K562 (cell line): ENCODE measurements at regions not wholly inside any gene's neighbourhood (a gene's known extent, or its start where the extent isn't known, plus 50 kb on each side); places are given as distances from the start of the nearest gene placed in this dataset.

Experiments used
- ATAC-seq: fragments of 200-7000 bp; cut with Tn5 transposase; 3 replicates; pipeline ENCODE4 v1.9.1; 2020; ENCODE audit warnings: moderate library complexity
- BruUV-seq: library from RNA; stranded (reverse); fragments of 400-500 nt; replicated peaks from 2 replicates; lab custom pipeline; 2021; lab: Mats Ljungman, UMichigan
- CTCF ChIA-PET: fragments of 300-600 bp; formaldehyde crosslinking; extraction: SDS; loops from one replicate; lab custom pipeline; 2021; ENCODE audit warnings: low intra/inter-chr PET ratio; lab: Yijun Ruan, JAX
- POLR2A ChIA-PET: fragments of 300-600, 350-650 bp; sonication (Branson Sonifier 250); formaldehyde crosslinking; extraction: SDS; loops from one replicate; lab custom pipeline; 2021; ENCODE audit warnings: antibody characterized with exemption, inconsistent platforms; lab: Yijun Ruan, JAX
- DNase-seq, 4 experiments: peaks; one replicate each; pipeline versions ENCODE4 v3.0.0 to v3.0.0-alpha.2; 2011 to 2018; ENCODE audit warnings: low spot score in 3 of 4, mixed read lengths in 3 of 4; ENCODE audit errors: extremely low read depth in 1 of 4
- FAIRE-seq: peaks from 2 replicates; lab custom pipeline; 2011; peaks lifted over from hg19 to GRCh38; lab: Jason Lieb, UNC
- H2AFZ ChIP-seq: 2 replicates; pipeline ENCODE4 v1.6.0; 2011; ENCODE audit warnings: low read depth, low read length, control low read depth, inconsistent platforms
- H3K27ac ChIP-seq: fragments of 200-600 bp; 3 replicates; pipeline ENCODE4 v1.8.0; 2011; ENCODE audit warnings: low read depth, mild to moderate bottlenecking, control low read depth, inconsistent platforms, low read length, moderate library complexity, mixed read lengths; ENCODE audit errors: extremely low read depth
- H3K27me3 ChIP-seq, 2 experiments: fragments of 300-600 bp in 1 of 2; 2 replicates in 1 of 2; 3 replicates in 1 of 2; pipeline versions ENCODE4 v1.6.0 to v1.8.0; 2011; ENCODE audit warnings: inconsistent platforms in 2 of 2, low read length in 2 of 2, mild to moderate bottlenecking in 1 of 2, mixed read lengths in 1 of 2, moderate library complexity in 1 of 2; ENCODE audit not compliant: control insufficient read depth in 2 of 2, insufficient read depth in 2 of 2
- H3K36me3 ChIP-seq: fragments of 300-600 bp; 3 replicates; pipeline ENCODE4 v1.8.0; 2011; ENCODE audit warnings: mild to moderate bottlenecking, low read length, inconsistent platforms; ENCODE audit not compliant: control insufficient read depth, insufficient read depth
- H3K4me1 ChIP-seq, 2 experiments: fragments of 200-600 bp in 1 of 2; replicated peaks in 1 of 2; 2 replicates in 1 of 2; 3 replicates in 1 of 2; pipeline versions ENCODE4 v1.5.1 to v1.8.0; 2011; ENCODE audit warnings: inconsistent platforms in 2 of 2, low read length in 2 of 2, mild to moderate bottlenecking in 1 of 2, mixed read lengths in 1 of 2, moderate library complexity in 1 of 2; ENCODE audit not compliant: control insufficient read depth in 2 of 2, insufficient read depth in 2 of 2
- H3K4me2 ChIP-seq: 2 replicates; pipeline ENCODE4 v1.6.1; 2011; ENCODE audit warnings: low read length, control low read depth, inconsistent platforms, mixed read lengths; ENCODE audit not compliant: insufficient read depth
- H3K4me3 ChIP-seq: fragments of 200-600 bp; sonication (generic), shearing (Covaris generic); 2 replicates; pipeline ENCODE4 v1.5.1; 2016; ENCODE audit warnings: control low read depth, inconsistent platforms
- H3K79me2 ChIP-seq: fragments of 200-600 bp; 3 replicates; pipeline ENCODE4 v1.8.0; 2011; ENCODE audit warnings: low read length, inconsistent platforms; ENCODE audit not compliant: control insufficient read depth, insufficient read depth
- H3K9ac ChIP-seq, 2 experiments: 2 replicates each; pipeline versions ENCODE4 v1.6.0 to v1.6.1; 2011; ENCODE audit warnings: low read depth in 2 of 2, low read length in 2 of 2, control low read depth in 1 of 2, inconsistent platforms in 1 of 2, mild to moderate bottlenecking in 1 of 2, mixed read lengths in 1 of 2; ENCODE audit not compliant: insufficient read depth in 1 of 2
- H3K9me1 ChIP-seq: one replicate; pipeline ENCODE4 v1.6.0; 2011; ENCODE audit warnings: inconsistent platforms, mild to moderate bottlenecking, low read length, moderate library complexity; ENCODE audit not compliant: control insufficient read depth, insufficient read depth
- H3K9me3 ChIP-seq: replicated peaks from 2 replicates; pipeline ENCODE4 v1.5.1; 2011; ENCODE audit warnings: low read depth, low read length, inconsistent platforms; ENCODE audit not compliant: control insufficient read depth, insufficient read depth
- H4K20me1 ChIP-seq: replicated peaks from 2 replicates; pipeline ENCODE4 v1.6.1; 2011; ENCODE audit warnings: low read length, inconsistent platforms, mixed read lengths; ENCODE audit not compliant: control insufficient read depth, insufficient read depth
- HNRNPK ChIP-seq: fragments of 200-400 bp; formaldehyde crosslinking; IDR thresholded peaks from one replicate; pipeline ENCODE4 v1.6.1; 2018; ENCODE audit warnings: mild to moderate bottlenecking, low read depth, low read length; ENCODE audit not compliant: poor library complexity, severe bottlenecking
- IRF1 ChIP-seq: sonication (generic); formaldehyde crosslinking; IDR thresholded peaks from 2 replicates; pipeline ENCODE4 v1.8.0; 2022; ENCODE audit warnings: missing genetic modification reagents, mild to moderate bottlenecking, borderline replicate concordance
- SIRT6 ChIP-seq: IDR thresholded peaks from one replicate; pipeline ENCODE4 v1.6.1; 2012; ENCODE audit warnings: low read depth, mild to moderate bottlenecking, control low read depth, inconsistent platforms, low read length, moderate library complexity
- SMAD4 ChIP-seq: fragments of 250-450 bp; sonication (Bioruptor Pico); conservative IDR thresholded peaks from 2 replicates; pipeline ENCODE4 v1.8.0; 2021; ENCODE audit warnings: inconsistent platforms, mild to moderate bottlenecking, moderate library complexity
- SUPT5H ChIP-seq: fragments of 450-650 bp; IDR thresholded peaks from 2 replicates; pipeline ENCODE4 v1.6.1; 2016
- YBX1 ChIP-seq: fragments of 450-650 bp; IDR thresholded peaks from 2 replicates; pipeline ENCODE4 v1.7.1; 2016; ENCODE audit warnings: mild to moderate bottlenecking
- ZNF175 ChIP-seq: fragments of 200-800 bp; sonication (Bioruptor generic); IDR thresholded peaks from 2 replicates; pipeline ENCODE4 v1.6.1; 2016; ENCODE audit warnings: low read depth, mild to moderate bottlenecking, missing genetic modification characterization, missing compliant biosample characterization
- WGBS: fragments of 100-300 bp; shearing (Covaris generic); methylation state at CpG from one replicate; pipeline ENCODE4 v1.1.6; 2016; ENCODE audit warnings: low coverage, mixed read lengths; ENCODE audit not compliant: insufficient coverage; ENCODE audit errors: missing lambda C conversion rate; 5-methylcytosine and 5-hydroxymethylcytosine counted together
- in situ Hi-C: fragments of 300-500 bp; cut with MboI; formaldehyde crosslinking; loops from 4 replicates; pipeline ENCODE4 v1.15.0; 2018; ENCODE audit warnings: inconsistent platforms, mixed read lengths
- intact Hi-C: fragments of 100-400 bp; cut with micrococcal nuclease; formaldehyde crosslinking; loops from 2 replicates; pipeline ENCODE4 v1.14.2; 2022

DNA sequence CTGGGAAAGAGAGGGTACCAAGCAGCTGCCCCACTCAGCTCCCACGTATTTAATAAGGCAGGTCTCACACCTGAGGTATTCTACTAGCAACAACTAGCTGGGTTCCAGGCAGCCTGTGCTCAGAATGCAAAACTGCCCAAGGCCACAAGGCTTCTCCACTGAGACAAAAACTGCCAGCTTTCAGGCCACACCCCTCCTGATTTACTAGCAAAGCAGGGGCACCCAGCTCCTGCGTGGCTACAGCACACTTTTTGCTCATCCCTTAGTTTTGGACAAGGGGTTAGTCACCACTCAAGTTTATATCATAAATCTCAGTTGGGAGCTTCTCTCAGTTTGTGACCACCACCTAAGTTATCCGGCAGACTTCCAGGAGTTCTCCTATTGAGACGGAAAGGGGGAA lies 494.6 kb downstream of the CDH11 start (continued):
- no peak for TF ChIP-seq SMAD4
- no peak for TF ChIP-seq SIRT6
- TF ChIP-seq IRF1 (CRISPR knock-in tag): no peak

DNA sequence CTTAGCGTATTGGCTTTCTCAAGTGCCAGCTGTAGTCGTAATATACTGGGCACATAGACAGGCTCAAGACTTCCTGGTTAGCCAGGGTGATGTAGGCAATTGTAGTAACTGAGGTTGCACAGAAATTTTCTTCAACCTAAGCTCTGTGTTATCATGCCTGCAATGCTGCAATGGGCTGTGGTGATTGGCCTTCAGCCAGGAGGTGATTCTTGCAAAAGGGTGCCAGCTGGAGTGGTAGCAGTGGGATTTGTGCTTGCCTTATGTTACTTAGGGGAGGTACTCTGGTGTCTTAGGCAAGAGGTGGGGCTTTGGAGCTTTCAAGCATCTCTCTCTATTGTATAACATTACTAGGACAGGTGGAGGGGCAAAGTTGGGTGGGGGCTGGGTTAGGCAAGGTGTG lies 495.1 kb downstream of the CDH11 start:
- H4K20me1 ChIP-seq: no peaks in the 10 kb centered on the region
- H3K9me1 ChIP-seq: no peaks in the 10 kb centered on the region
- H3K4me3 ChIP-seq: no peak overlapping the region
- TF ChIP-seq SUPT5H (no peak), YBX1 (no peak), HNRNPK (no peak), ZNF175 (CRISPR knock-in tag) (no peak)
- no peaks in the 10 kb centered on the region for H3K27me3 ChIP-seq
- H3K4me2 ChIP-seq: no peak overlapping the region
- no peak overlapping the region for H2AFZ ChIP-seq
- no peak for FAIRE-seq
- in situ Hi-C loops: no loop called here
- ChIA-PET CTCF (no interaction called here), POLR2A (no interaction called here)
- no peak for ATAC-seq
- no peak overlapping the region for H3K9ac ChIP-seq
- no peaks in the 10 kb centered on the region; the same call in 1 of the 2 replicates for H3K9me3 ChIP-seq
- no peaks in the 10 kb centered on the region for H3K79me2 ChIP-seq
- BruUV-seq: no TSS peak
- WGBS: 0% methylated on average over 2 of the region's 2 CpGs
- no peak for DNase-seq
- H3K27ac ChIP-seq: no peak overlapping the region
- intact Hi-C loops: no loop called here
- H3K36me3 ChIP-seq: no peaks in the 10 kb centered on the region
- no peaks in the 10 kb centered on the region for H3K4me1 ChIP-seq
